ENCODE measurements at regions not wholly inside any gene's neighbourhood (a gene's known extent, or its start where the extent isn't known, plus 50 kb on each side); places are given as distances from the start of the nearest gene placed in this dataset.

DNA sequence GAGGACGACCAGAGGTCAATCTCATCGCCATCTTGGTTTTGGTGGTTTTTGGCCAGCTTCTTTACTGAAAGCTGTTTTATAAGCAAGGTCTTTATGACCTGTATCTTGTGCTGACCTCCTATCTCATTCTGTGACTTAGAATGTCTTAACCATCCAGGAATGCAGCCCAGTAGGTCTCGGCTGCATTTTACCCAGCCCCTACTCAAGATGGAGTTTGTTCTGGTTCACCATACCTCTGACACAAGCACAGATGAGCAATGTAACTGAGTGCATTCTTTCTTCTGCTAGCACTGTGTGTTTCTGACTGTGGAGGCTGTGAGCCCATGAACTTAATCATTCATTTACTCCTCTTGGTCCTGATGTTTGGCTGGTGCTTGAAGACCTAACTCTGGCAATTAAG is 794.5 kb upstream of the CELF2 start:
- FAIRE-seq, result no peak

DNA sequence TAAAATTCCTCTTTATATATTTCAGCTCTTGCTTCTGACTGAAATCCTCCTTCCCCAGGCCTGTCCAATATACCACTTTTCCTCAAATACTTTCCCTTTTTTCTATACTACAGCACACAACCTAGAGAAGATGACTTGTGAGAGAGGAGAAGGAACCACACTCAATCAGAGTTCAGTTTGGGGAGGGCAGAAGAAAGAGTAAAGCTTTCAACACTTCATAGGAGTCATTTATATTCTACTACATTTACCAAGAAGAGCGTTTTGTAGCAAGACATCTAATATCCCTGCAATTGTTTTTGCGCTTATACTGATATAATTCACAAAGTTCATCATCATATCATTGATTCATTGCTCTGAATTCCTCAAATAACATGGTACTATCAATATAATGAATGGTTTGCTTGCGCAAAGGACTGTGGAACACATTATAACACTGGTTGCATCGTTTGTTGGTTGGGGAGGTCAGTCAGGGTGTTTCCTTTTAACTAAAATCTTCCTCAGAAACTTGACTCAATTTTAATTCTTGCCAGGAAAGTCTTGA is 792.5 kb upstream of the CELF2 start:
- no peak for FAIRE-seq

- FAIRE-seq, result no peak
These were observed 784.4 kb upstream of the CELF2 start for GRCh38 chr10:10233229-10233628.

DNA sequence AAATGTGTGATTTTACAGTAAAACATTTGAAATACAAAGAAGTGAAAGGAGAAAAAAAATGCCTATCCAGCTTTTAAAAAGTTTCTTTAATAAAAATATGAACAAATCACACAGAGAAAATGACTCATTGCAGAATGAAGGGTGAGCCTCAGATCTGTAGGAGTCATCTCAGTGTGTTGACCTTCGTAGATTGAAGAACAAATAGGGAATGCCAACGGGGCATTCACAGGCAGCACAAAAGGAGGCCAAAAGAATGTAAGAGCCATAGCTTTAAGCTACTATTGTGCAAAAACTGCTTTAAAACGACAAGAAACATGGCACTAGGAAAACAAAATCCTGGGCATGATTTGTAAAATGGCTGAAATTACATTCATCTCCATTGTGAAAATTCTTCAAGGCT is 782.7 kb upstream of the CELF2 start:
- no peak for FAIRE-seq

DNA sequence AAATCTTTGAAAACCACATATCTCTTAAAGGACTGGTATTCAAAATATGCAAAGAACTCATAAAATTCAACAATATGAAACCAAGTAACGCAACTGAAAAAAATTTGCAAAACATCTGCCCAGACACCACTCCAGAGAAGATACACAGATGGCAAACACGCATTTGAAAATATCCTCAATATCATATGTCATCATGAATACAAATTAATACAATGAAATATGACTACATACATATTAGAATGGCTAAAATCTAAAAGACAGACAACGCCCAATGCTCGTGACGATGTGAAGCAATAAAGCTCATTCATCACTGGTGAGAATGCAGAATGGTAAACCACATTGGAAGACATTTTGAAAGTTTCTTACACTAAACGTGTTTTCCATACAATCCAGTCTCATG is 770.1 kb upstream of the CELF2 start:
- no peak for FAIRE-seq

- no peak for FAIRE-seq
These were observed 760.8 kb upstream of the CELF2 start for GRCh38 chr10:10256860-10257259.

DNA sequence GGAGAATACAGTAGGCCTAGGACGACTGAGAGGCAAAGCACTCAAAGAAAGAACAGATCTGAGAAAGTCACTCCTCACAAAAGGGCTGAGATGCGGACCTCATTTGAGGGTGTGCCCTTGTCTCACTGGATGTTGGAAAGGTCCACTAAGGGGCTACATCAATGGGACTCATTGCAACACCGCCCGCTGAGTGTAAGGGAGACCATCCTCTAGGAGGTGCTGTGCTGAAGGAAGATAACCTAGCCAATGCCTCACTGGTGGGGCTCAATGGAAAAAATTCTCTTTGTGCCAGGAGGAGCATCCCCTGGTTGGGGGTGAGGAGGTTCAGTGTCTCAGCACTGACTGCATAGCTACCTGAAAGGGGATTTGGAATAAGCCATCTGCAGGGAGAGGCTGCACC is 758.7 kb upstream of the CELF2 start:
- no peak for FAIRE-seq

DNA sequence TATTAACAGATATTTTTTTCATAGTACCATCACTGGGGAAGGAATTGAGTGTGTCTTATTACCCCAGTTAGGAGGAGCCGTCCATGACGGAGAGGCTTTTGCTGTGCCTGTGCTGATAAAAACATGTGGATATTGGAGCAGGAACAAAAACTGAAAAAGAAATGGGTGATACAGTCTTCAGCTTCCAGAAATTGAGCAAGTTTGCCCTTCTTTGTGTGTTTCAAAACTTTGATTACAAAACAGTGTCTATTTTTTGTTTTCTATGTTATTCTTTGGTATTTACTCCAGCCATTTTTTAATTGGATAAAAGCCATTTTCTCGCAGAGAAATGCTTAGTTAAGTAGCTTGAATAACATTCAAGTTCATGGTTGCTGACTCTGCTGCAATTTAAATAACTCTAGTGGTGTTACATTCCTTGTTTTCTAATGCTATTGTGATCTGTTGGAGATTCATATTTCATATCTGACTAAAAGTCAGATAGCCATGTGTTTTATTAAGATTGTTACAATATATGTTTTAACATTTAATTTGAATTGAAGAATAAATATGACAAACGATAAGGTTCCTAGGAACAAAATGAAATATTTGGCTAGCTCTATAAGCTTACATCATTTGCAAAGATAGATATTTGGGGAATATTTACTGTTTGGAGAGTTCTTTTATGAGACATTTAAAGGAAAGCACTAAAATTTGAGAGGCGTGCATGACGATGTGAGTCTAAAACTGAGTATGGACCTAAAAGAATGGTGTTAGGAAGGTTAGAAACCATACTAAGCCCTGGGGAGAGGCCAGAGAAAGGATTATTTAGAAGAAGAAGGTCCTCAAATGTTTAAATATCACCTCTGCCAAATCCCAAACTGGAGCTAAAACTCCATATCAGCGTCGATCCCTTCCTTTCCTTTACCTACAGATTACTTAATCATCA is 747.3 kb upstream of the CELF2 start:
- no peak for FAIRE-seq

- FAIRE-seq, result no peak
These were observed 746.0 kb upstream of the CELF2 start for GRCh38 chr10:10271639-10272192.

- no peak for FAIRE-seq
These were observed 744.0 kb upstream of the CELF2 start for GRCh38 chr10:10273661-10274060.

DNA sequence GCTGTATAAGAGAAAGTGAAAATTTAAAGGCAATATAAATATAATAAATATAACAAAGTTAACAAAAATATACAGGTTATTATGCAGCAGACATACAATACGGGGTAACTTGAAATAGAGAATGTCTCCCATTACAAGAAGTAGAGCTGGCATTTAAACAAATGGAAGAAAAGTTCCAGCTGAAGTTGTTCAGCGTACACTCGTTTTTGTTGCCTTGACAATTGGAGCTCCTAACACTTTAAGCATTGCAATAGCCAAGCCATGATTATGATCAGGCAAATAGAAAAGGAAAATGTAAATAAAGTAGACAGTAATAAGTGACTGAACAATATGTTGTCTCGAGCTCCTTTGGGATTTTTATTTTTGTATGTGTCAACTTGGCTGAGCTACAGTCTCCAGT is 737.8 kb upstream of the CELF2 start:
- no peak for FAIRE-seq

GRCh38 chr10:10292501-10292900 is 725.2 kb upstream of the CELF2 start:
- FAIRE-seq, result no peak

DNA sequence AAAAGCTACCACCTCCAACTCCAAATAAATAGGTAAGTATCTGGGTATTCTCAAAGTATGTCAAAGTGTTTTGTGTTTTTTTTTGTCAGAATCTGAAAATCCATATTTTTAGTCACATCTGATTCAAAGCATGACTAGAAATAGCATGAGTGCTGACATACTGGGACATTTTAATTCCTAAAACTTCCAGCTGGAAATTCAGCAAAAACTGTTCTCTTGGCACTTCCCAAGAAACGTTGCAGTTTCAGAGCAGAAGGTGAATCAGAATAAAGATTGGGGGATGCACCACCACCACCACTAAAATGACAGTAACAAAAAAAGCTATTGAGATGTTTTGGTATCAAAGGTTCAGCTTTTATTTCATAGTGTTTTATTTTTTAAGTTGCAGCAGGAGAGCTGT is 724.6 kb upstream of the CELF2 start:
- FAIRE-seq, result no peak

DNA sequence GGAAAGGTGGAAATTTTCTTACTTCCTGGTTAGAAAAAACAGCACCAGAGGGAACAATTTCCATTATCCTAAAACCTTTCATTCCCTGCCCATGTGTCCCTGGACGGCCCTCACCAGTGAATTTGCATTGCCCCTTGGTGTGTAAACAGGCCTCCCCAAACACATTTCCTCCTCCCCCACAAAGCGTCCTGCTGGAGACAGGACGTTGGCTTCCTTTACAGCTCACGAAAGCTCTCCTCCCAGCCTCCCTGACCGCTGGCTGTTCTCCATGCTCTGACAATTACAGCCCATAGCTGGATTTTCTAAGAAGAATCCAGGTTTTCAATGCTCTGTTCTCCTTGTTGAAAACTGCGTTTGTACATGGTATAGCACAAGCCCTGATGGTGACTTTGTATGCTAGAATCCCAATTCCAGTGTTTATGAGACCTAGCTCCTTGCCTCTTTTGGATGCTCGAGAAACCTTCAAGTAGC is 724.2 kb upstream of the CELF2 start:
- no peak for FAIRE-seq

DNA sequence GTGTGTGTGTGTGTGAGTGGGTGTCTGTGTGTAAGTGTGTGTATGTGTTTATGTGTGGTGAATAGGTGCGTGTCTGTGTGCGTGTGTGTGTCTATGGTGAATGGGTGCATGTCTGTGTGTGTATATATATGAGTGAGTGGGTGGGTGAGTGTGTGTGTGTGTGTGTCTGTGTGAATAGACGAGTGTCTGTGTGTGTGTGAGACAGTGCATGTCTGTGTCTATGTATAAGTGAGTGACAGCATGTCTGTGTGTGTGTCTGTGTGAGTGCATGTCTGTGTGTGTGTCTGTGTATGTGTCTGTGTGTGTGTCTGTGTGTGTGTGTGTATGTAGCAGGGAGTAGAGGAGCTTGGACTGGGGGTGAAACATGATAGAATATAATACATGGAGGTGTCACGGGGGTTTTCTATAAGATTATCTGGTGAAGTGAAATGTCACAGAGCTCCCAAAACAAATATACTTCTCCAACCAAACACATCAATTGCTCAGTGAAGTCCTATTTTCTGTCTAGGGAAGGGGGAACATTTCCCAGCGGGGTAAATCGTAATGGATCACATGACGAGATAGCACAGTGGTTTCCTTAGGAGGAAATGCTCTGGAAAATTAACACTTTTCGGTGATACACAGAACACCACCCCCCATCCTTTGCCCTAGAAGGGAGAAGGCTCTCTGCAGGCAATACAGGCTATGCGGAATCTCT is 723.3 kb upstream of the CELF2 start:
- no peak for FAIRE-seq

DNA sequence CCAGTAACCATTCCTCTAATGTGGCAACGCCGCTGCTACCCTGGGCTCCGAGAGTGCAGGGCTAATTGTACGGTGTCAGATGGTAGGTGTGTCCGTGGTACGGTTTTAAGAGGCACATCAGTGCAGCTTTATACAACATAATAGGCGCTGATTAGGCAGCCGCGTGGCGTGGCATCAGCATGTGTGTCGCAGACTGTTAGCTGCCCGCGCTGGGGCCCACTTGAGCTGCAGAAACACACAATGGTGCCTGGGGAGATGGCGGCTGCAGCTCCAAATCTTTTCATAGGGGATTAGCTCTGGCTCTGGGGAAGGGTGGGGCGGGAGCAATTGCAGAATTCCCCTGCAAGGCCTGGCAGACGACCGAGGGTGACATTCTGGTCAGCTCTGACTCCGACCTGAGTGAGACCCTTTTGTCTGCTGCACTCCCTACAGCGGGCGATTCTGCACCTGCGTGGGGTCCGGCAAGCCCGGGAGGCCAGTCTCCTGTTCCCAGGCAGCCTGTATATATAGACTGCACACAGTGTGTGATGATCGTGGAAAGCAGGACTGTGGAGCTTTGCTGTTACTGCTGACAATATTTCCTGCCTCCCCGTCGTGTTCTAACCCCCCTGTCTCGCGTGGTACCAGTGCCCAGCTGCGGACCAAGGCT is 722.7 kb upstream of the CELF2 start:
- no peak for FAIRE-seq

- FAIRE-seq, result no peak
These were observed 722.1 kb upstream of the CELF2 start for GRCh38 chr10:10295537-10295936.

GRCh38 chr10:10302689-10303088 is 715.0 kb upstream of the CELF2 start:
- no peak for FAIRE-seq

DNA sequence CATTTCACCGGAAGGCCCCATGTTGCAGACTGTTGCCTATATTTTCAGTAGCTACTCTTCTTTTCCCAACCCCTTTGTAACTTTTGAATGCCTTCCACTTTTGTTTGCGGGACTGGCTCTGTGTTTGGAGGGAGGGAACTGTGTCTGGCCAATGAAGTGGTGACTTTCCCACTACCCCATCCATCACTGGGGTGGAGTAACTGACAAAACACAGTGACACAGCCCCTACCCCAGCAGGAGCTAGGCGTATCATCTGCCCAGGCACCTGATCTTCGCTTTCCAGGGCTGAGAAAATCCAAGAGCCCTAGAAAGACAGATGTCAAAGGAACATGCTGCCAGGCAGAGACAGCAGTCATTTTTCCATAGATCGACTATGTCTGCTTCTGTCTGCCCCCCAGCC is 710.6 kb upstream of the CELF2 start:
- no peak for FAIRE-seq

DNA sequence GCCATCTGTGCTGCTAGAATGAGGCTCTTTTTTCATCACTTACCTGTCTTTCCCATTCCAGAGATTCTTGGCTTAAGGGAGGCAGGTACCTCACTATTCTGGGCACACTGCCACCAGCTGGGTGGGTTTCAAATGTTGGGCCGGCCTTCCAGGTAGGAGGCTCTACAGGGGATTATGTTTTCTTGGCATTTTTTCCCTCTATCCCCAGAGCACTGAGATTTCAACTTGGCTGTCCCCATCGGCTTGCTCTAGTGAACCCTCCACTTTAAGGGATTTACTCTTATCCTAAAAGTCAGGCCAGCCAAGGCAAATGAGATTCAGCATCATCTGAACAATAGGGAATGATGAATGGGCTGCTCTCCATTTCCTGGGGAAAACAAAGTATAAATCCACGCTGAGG is 710.1 kb upstream of the CELF2 start:
- FAIRE-seq, result no peak

DNA sequence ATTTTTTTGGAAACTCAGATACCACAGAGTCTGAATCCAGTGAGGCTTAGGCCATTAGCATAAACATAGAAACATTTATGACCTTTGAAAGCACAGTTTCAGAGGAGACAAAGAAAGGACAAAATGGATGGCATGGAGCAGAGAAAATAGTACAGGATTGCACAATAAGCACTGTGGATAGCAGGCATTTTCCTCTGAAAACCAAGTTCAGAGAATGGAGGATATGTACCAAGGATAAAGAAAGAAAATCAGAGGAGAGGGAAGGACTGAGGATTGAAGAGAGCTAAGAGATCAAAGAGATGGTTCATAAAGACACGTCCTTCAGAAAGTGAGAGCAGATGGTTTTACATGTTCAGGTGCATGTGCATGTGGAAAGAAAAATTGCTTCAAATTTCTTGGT is 707.2 kb upstream of the CELF2 start:
- FAIRE-seq, result no peak

DNA sequence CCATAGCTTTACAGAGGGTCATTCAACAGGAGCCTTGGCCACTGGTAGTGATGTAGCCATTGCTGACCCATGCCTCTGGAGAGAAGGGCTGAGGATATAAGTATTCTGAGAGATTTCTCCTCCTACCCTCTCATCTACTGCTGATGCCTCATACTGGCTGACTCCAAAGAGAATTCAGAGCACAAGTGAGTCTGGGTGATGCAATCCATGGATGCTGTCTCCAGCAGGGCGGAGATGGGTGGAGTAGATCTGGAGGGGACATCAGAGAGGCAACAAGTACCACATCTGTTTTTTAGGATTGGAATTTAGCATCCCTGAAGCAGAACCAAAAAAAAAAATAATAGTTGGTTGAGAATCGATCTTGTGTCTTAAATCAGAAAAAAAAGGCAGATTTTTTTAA is 705.7 kb upstream of the CELF2 start:
- FAIRE-seq, result no peak

GRCh38 chr10:10313149-10313835 is 704.4 kb upstream of the CELF2 start:
- FAIRE-seq, result no peak
